HEK293T (cell line): ENCODE measurements at regions not wholly inside any gene's neighbourhood (a gene's known extent, or its start where the extent isn't known, plus 50 kb on each side); places are given as distances from the start of the nearest gene placed in this dataset.

Experiments used
- ELF4 ChIP-seq: fragments of 450-650 bp; IDR thresholded peaks from 2 replicates; pipeline ENCODE4 v1.6.1; 2017; ENCODE audit warnings: antibody characterized with exemption
- FOXM1 ChIP-seq: fragments of 450-650 bp; IDR thresholded peaks from 2 replicates; pipeline ENCODE4 v1.6.1; 2017; ENCODE audit warnings: mild to moderate bottlenecking, borderline replicate concordance
- LEF1 ChIP-seq: fragments of 450-650 bp; IDR thresholded peaks from 2 replicates; pipeline ENCODE4 v1.6.1; 2017; ENCODE audit warnings: mild to moderate bottlenecking, borderline replicate concordance
- NFRKB ChIP-seq: fragments of 450-650 bp; IDR thresholded peaks from 2 replicates; pipeline ENCODE4 v1.6.1; 2016; ENCODE audit warnings: mild to moderate bottlenecking, moderate library complexity
- PKNOX1 ChIP-seq: fragments of 450-650 bp; IDR thresholded peaks from 2 replicates; pipeline ENCODE4 v1.6.1; 2016
- SP1 ChIP-seq: fragments of 450-650 bp; IDR thresholded peaks from 2 replicates; pipeline ENCODE4 v1.6.1; 2017
- SUZ12 ChIP-seq: fragments of 450-650 bp; IDR thresholded peaks from 2 replicates; pipeline ENCODE4 v1.6.1; 2016; ENCODE audit warnings: mild to moderate bottlenecking
- ZNF384 ChIP-seq: fragments of 450-650 bp; IDR thresholded peaks from 2 replicates; pipeline ENCODE4 v1.6.1; 2016

- TF ChIP-seq ZNF384 (no peak), SP1 (no peak), LEF1 (no peak), SUZ12 (no peak), NFRKB (no peak), PKNOX1 (no peak), FOXM1 (no peak), ELF4 (no peak)
Measured at GRCh38 chr10:128414568-128414967, 288.3 kb upstream of the MKI67 start.
